ENCODE measurements at regions not wholly inside any gene's neighbourhood (a gene's known extent, or its start where the extent isn't known, plus 50 kb on each side); places are given as distances from the start of the nearest gene placed in this dataset.

GRCh38 chr22:22425356-22425755 lies 83.2 kb downstream of the ZNF280B start:
- ATAC-seq (no peak), DNase-seq (ENCODE audit: low spot score) (no peak), FAIRE-seq (no peak)
- ChIA-PET CTCF (ENCODE audit: low intra/inter-chr PET ratio, low total read pairs) (no interaction called here), POLR2A (no interaction called here)
- H3K4me2 ChIP-seq (ENCODE audit: low read depth, low read length), result peak overlapping the region; percentile 73
- no TSS peak for BruUV-seq (replicated peaks)
- 0 out of 6 replicates have a peak overlapping the region, but pooled peaks of 1 of the 3 experiments have one; percentile 52 for H3K4me3 ChIP-seq (replicated peaks in 1 of 3; ENCODE audit: insufficient read depth in 1 of 3, low read depth in 2 of 3, low read length in 3 of 3)
- peak overlapping the region; percentile 50 for H3K9ac ChIP-seq (ENCODE audit: insufficient read depth, low read depth, low read length)
- TF ChIP-seq MAZ (IDR thresholded peaks at IDR 0.05; ENCODE audit: borderline replicate concordance, low read depth, low read length), result no peak
- TF ChIP-seq MAZ (CRISPR knock-in tag; IDR thresholded peaks at IDR 0.05; ENCODE audit: low read depth), result 0 out of 2 replicates have a peak, but pooled peaks have one; percentile 7
- TF ChIP-seq U2AF1 (optimal IDR thresholded peaks at IDR 0.05; ENCODE audit: low read depth, low read length), result no peak
- TF ChIP-seq ZNF747 (CRISPR knock-in tag; IDR thresholded peaks at IDR 0.05; ENCODE audit: borderline replicate concordance), result 0 out of 2 replicates have a peak, but pooled peaks have one; percentile 15
- H3K36me3 ChIP-seq (replicated peaks in 1 of 2; ENCODE audit: control insufficient read depth in 1 of 2, insufficient read depth in 2 of 2, low read length in 2 of 2), result no peaks in the 10 kb centered on the region; a peak in 1 of 5 replicates
- peak overlapping the region; percentile 69 for H3K27ac ChIP-seq (ENCODE audit: extremely low read length, insufficient read depth, low read length)
- H2AFZ ChIP-seq (ENCODE audit: low read length), result no peak overlapping the region
- peaks cover 70% of the 10 kb centered on the region for H3K4me1 ChIP-seq (ENCODE audit: insufficient read depth, low read length)
- 22% methylated on average over 1 of the region's 1 CpG for WGBS (ENCODE audit: low lambda C conversion rate)
- no peaks in the 10 kb centered on the region for H3K79me2 ChIP-seq (ENCODE audit: insufficient read depth, low read length)
- H3K9me3 ChIP-seq (ENCODE audit: low read length), result no peaks in the 10 kb centered on the region
- H4K20me1 ChIP-seq (ENCODE audit: insufficient read depth, low read length), result no peaks in the 10 kb centered on the region
- intact Hi-C loops (cut with micrococcal nuclease; ENCODE audit: unreplicated experiment), result no loop called here
- peaks cover 0 to 17% of the 10 kb centered on the region in 2 experiments; a peak in 2 of 5 replicates for H3K27me3 ChIP-seq (ENCODE audit: control insufficient read depth in 1 of 2, insufficient read depth in 2 of 2, low read length in 2 of 2)
- in situ Hi-C loops (cut with HindIII; ENCODE audit: extremely low pct_ligation_motif_present, low pct_unique_long_range_greater_than_20kb), result loop anchor here (5.0 kb wide), 1 partner anchor 73 kb away; no protein-coding TSS in a partner anchor

GRCh38 chr22:22425783-22426624 lies 82.5 kb downstream of the ZNF280B start:
- Histone ChIP-seq H3K4me3 (replicated peaks in 1 of 3; ENCODE audit: insufficient read depth in 1 of 3, low read depth in 2 of 3, low read length in 3 of 3) (peak overlapping the region; percentile 3 to 52 (median 6); a peak in 3 of 6 replicates), H3K4me1 (ENCODE audit: insufficient read depth, low read length) (peaks cover 70% of the 10 kb centered on the region), H3K36me3 (replicated peaks in 1 of 2; ENCODE audit: control insufficient read depth in 1 of 2, insufficient read depth in 2 of 2, low read length in 2 of 2) (no peaks in the 10 kb centered on the region), H3K9ac (ENCODE audit: insufficient read depth, low read depth, low read length) (peak overlapping the region; percentile 50), H3K4me2 (ENCODE audit: low read depth, low read length) (peak overlapping the region; percentile 73), H3K9me3 (ENCODE audit: low read length) (no peaks in the 10 kb centered on the region), H3K79me2 (ENCODE audit: insufficient read depth, low read length) (no peaks in the 10 kb centered on the region), H4K20me1 (ENCODE audit: insufficient read depth, low read length) (no peaks in the 10 kb centered on the region), H3K27me3 (ENCODE audit: control insufficient read depth in 1 of 2, insufficient read depth in 2 of 2, low read length in 2 of 2) (peaks cover 0 to 10% of the 10 kb centered on the region in 2 experiments; a peak in 2 of 5 replicates), H2AFZ (ENCODE audit: low read length) (peak overlapping the region; percentile 60), H3K27ac (ENCODE audit: extremely low read length, insufficient read depth, low read length) (peak overlapping the region; percentile 69)
- ChIA-PET CTCF (ENCODE audit: low intra/inter-chr PET ratio, low total read pairs) (no interaction called here), POLR2A (no interaction called here)
- BruUV-seq (replicated peaks), result no TSS peak
- FAIRE-seq, result peak; percentile 70
- WGBS (ENCODE audit: low lambda C conversion rate), result 0% methylated on average over 1 of the region's 8 CpGs
- intact Hi-C loops (cut with micrococcal nuclease; ENCODE audit: unreplicated experiment) (no loop called here), in situ Hi-C loops (cut with HindIII; ENCODE audit: extremely low pct_ligation_motif_present, low pct_unique_long_range_greater_than_20kb) (loop anchor here (5.0 kb wide), 1 partner anchor 74 kb away; no protein-coding TSS in a partner anchor)
- DNase-seq (ENCODE audit: low spot score), result peak; percentile 63
- ATAC-seq, result peak; percentile 90
- TF ChIP-seq KDM3A (CRISPR knock-in tag; IDR thresholded peaks at IDR 0.05; ENCODE audit: low read depth) (no peak), NRL (CRISPR knock-in tag; IDR thresholded peaks at IDR 0.05; ENCODE audit: borderline replicate concordance) (0 out of 2 replicates have a peak, but pooled peaks have one; percentile 53), FOXP1 (IDR thresholded peaks at IDR 0.05) (no peak; the same call in 1 of the 2 replicates), FOXP1 (CRISPR knock-in tag; IDR thresholded peaks at IDR 0.05) (peak; percentile 85), ZNF747 (CRISPR knock-in tag; IDR thresholded peaks at IDR 0.05; ENCODE audit: borderline replicate concordance) (no peak; the same call in 1 of the 2 replicates), FOXO4 (CRISPR knock-in tag; conservative IDR thresholded peaks at IDR 0.05) (no peak), BCLAF1 (IDR thresholded peaks at IDR 0.05) (no peak)

Data from HepG2 (cell line).